ENCODE measurements at regions not wholly inside any gene's neighbourhood (a gene's known extent, or its start where the extent isn't known, plus 50 kb on each side); places are given as distances from the start of the nearest gene placed in this dataset.
A peak's percentile ranks its signal among the peaks of the same experiment; 100 is the strongest.

- no peak for DNase-seq (ENCODE audit: low spot score)
Observed at GRCh38 chrX:42619068-42619467, 158.9 kb downstream of the PPP1R2C start.

GRCh38 chrX:42616981-42617380 is 161.0 kb downstream of the PPP1R2C start:
- no peak for DNase-seq (ENCODE audit: low spot score)

GRCh38 chrX:42615161-42615563 is 162.8 kb downstream of the PPP1R2C start:
- DNase-seq (ENCODE audit: low spot score): no peak

GRCh38 chrX:42606591-42606990 is 171.4 kb downstream of the PPP1R2C start:
- DNase-seq (ENCODE audit: low spot score): no peak

GRCh38 chrX:42604302-42604701 is 173.7 kb downstream of the PPP1R2C start:
- DNase-seq (ENCODE audit: low spot score): no peak

GRCh38 chrX:42603016-42603415 is 174.9 kb downstream of the PPP1R2C start:
- no peak for DNase-seq (ENCODE audit: low spot score)

GRCh38 chrX:42602566-42602965 is 175.4 kb downstream of the PPP1R2C start:
- no peak for DNase-seq (ENCODE audit: low spot score)

- DNase-seq (ENCODE audit: low spot score): no peak
Observed at GRCh38 chrX:42602136-42602535, 175.8 kb downstream of the PPP1R2C start.

- DNase-seq (ENCODE audit: low spot score): no peak
Observed at GRCh38 chrX:42597481-42597880, 180.5 kb downstream of the PPP1R2C start.

GRCh38 chrX:42585842-42586621 is 191.9 kb downstream of the PPP1R2C start:
- DNase-seq (ENCODE audit: low spot score): no peak

- no peak for DNase-seq (ENCODE audit: low spot score)
Observed at GRCh38 chrX:42577936-42578470, 200.0 kb downstream of the PPP1R2C start.

- no peak for DNase-seq (ENCODE audit: low spot score)
Observed at GRCh38 chrX:42567268-42567667, 210.7 kb downstream of the PPP1R2C start.

- no peak for DNase-seq (ENCODE audit: low spot score)
Observed at GRCh38 chrX:42565739-42566138, 212.2 kb downstream of the PPP1R2C start.

GRCh38 chrX:42546800-42547199 is 231.2 kb downstream of the PPP1R2C start:
- DNase-seq (ENCODE audit: low spot score): no peak

GRCh38 chrX:42544883-42545282 is 233.1 kb downstream of the PPP1R2C start:
- no peak for DNase-seq (ENCODE audit: low spot score)

GRCh38 chrX:42541554-42541953 is 236.4 kb downstream of the PPP1R2C start:
- no peak for DNase-seq (ENCODE audit: low spot score)

GRCh38 chrX:42540146-42540545 is 237.8 kb downstream of the PPP1R2C start:
- no peak for DNase-seq (ENCODE audit: low spot score)

GRCh38 chrX:42538405-42538804 is 239.6 kb downstream of the PPP1R2C start:
- DNase-seq (ENCODE audit: low spot score): no peak

- DNase-seq (ENCODE audit: low spot score): no peak
Observed at GRCh38 chrX:42536286-42536685, 241.7 kb downstream of the PPP1R2C start.

GRCh38 chrX:42535233-42535632 is 242.7 kb downstream of the PPP1R2C start:
- no peak for DNase-seq (ENCODE audit: low spot score)

GRCh38 chrX:42533761-42534160 is 244.2 kb downstream of the PPP1R2C start:
- no peak for DNase-seq (ENCODE audit: low spot score)

GRCh38 chrX:42531441-42531840 is 246.5 kb downstream of the PPP1R2C start:
- peak; percentile 1 for DNase-seq (ENCODE audit: low spot score)

- DNase-seq (ENCODE audit: low spot score): no peak
Observed at GRCh38 chrX:42530027-42530426, 247.9 kb downstream of the PPP1R2C start.

GRCh38 chrX:42524379-42524778 is 253.6 kb downstream of the PPP1R2C start:
- no peak for DNase-seq (ENCODE audit: low spot score)

All from putamen (tissue), 1 donor.